Psoas muscle (tissue), 7 donors: ENCODE measurements at regions not wholly inside any gene's neighbourhood (a gene's known extent, or its start where the extent isn't known, plus 50 kb on each side); places are given as distances from the start of the nearest gene placed in this dataset.

Experiments
- ATAC-seq, 4 donors: fragments of 200-7000 bp; cut with Tn5 transposase; one replicate each; pipeline ENCODE4 v1.9.1; 2020; ENCODE audit warnings: moderate library complexity in 3 of 4, mild to moderate bottlenecking in 2 of 4
- DNase-seq, 2 donors: peaks; one replicate each; pipeline ENCODE4 v3.0.0-alpha.2; 2020
- H3K27ac ChIP-seq: fragments of 200-600 bp; one replicate; pipeline ENCODE4 v1.8.0; 2022
- H3K27me3 ChIP-seq, 3 donors: fragments of 200-600 bp in 1 of 3; one replicate each; pipeline versions ENCODE4 v1.6.1 to v1.8.0; 2013 to 2022; ENCODE audit warnings: low read length in 2 of 3, mild to moderate bottlenecking in 2 of 3, moderate library complexity in 1 of 3; ENCODE audit not compliant: insufficient read depth in 3 of 3
- H3K36me3 ChIP-seq, 2 donors: fragments of 200-600 bp in 1 of 2; one replicate each; pipeline versions ENCODE4 v1.6.1 to v1.8.0; 2013 to 2022; ENCODE audit warnings: low read depth in 1 of 2, mild to moderate bottlenecking in 1 of 2, moderate library complexity in 1 of 2; ENCODE audit not compliant: insufficient read depth in 1 of 2
- H3K4me1 ChIP-seq: fragments of 200-600 bp; one replicate; pipeline ENCODE4 v1.8.0; 2022
- H3K4me3 ChIP-seq: fragments of 200-600 bp; one replicate; pipeline ENCODE4 v1.8.0; 2022; ENCODE audit warnings: mild to moderate bottlenecking
- H3K9me3 ChIP-seq: fragments of 200-600 bp; one replicate; pipeline ENCODE4 v1.8.0; 2022
- CTCF ChIP-seq: fragments of 200-600 bp; IDR thresholded peaks from one replicate; pipeline ENCODE4 v1.8.0; 2022; ENCODE audit warnings: antibody characterized with exemption
- WGBS, 3 donors: extraction: QIAGEN DNeasy Blood & Tissue Kit; methylation state at CpG; one replicate each; pipeline versions ENCODE4 v1.1.6 to v1.1.7; 2013; 5-methylcytosine and 5-hydroxymethylcytosine counted together
- intact Hi-C, 2 donors: fragments of 100-400 bp; cut with DNase I; formaldehyde crosslinking; loops; one replicate each; pipeline versions ENCODE4 v1.11.0 to v1.14.2; 2022
- donor health status: healthy with polysubstance abuse.
- donor health status: DM: no; HTN: no; CAD: no; lungs with moderate emphysema.
- donor health status: Bipolar disorder and iron deficiency.
- donor health status: healthy.
- donor health status: DM: yes; HTN: yes; CAD: no.
- donor health status: DM: no; HTN: no; CAD: no.
- donor health status: DM: yes; HTN: yes; CAD: no.

GRCh38 chr13:99725644-99726043 lies 224.4 kb downstream of the TM9SF2 start:
- Histone ChIP-seq H3K27me3 (no peaks in the 10 kb centered on the region), H3K27ac (no peak overlapping the region), H3K4me1 (no peaks in the 10 kb centered on the region), H3K4me3 (no peak overlapping the region), H3K36me3 (no peaks in the 10 kb centered on the region), H3K9me3 (no peaks in the 10 kb centered on the region)
- intact Hi-C loops: no loop called here
- WGBS, 3 donors: 85 to 94% (median 92%) methylated on average over 11 of the region's 11 CpGs
- DNase-seq (no peak), ATAC-seq (no peak)
- no peak for TF ChIP-seq CTCF

GRCh38 chr13:99724633-99725517 lies 223.6 kb downstream of the TM9SF2 start:
- TF ChIP-seq CTCF: no peak
- no peaks in the 10 kb centered on the region for H3K4me1 ChIP-seq
- no peaks in the 10 kb centered on the region for H3K36me3 ChIP-seq
- no peaks in the 10 kb centered on the region for H3K9me3 ChIP-seq
- ATAC-seq (no peak), DNase-seq (no peak)
- 91 to 94% (median 93%) methylated on average over 16 of the region's 16 CpGs for WGBS, 3 donors
- H3K27ac ChIP-seq: no peak overlapping the region
- intact Hi-C loops: no loop called here
- no peaks in the 10 kb centered on the region for H3K27me3 ChIP-seq
- no peak overlapping the region for H3K4me3 ChIP-seq

GRCh38 chr13:99723878-99724277 lies 222.6 kb downstream of the TM9SF2 start:
- Histone ChIP-seq H3K27me3 (no peaks in the 10 kb centered on the region), H3K4me1 (no peaks in the 10 kb centered on the region), H3K9me3 (no peaks in the 10 kb centered on the region), H3K4me3 (no peak overlapping the region), H3K27ac (no peak overlapping the region), H3K36me3 (no peaks in the 10 kb centered on the region)
- intact Hi-C loops: no loop called here
- no peak for TF ChIP-seq CTCF
- DNase-seq (no peak), ATAC-seq (no peak)
- WGBS, 3 donors: 77 to 89% (median 88%) methylated on average over 3 of the region's 3 CpGs

- Histone ChIP-seq H3K9me3 (no peaks in the 10 kb centered on the region), H3K4me1 (no peaks in the 10 kb centered on the region), H3K4me3 (no peak overlapping the region), H3K36me3 (no peaks in the 10 kb centered on the region), H3K27me3 (no peaks in the 10 kb centered on the region), H3K27ac (no peak overlapping the region)
- TF ChIP-seq CTCF: no peak
- ATAC-seq: no peak
- intact Hi-C loops: no loop called here
- 69 to 76% (median 74%) methylated on average over 7 of the region's 7 CpGs for WGBS, 3 donors
- no peak for DNase-seq
Observed at GRCh38 chr13:99722931-99723330, 221.7 kb downstream of the TM9SF2 start.
